ENCODE measurements at regions not wholly inside any gene's neighbourhood (a gene's known extent, or its start where the extent isn't known, plus 50 kb on each side); places are given as distances from the start of the nearest gene placed in this dataset.
"Not testable (repeated sequence)": the region's sequence is repeated elsewhere in the genome, so short reads cannot be mapped to it uniquely, and the experiment has no call there.

DNA sequence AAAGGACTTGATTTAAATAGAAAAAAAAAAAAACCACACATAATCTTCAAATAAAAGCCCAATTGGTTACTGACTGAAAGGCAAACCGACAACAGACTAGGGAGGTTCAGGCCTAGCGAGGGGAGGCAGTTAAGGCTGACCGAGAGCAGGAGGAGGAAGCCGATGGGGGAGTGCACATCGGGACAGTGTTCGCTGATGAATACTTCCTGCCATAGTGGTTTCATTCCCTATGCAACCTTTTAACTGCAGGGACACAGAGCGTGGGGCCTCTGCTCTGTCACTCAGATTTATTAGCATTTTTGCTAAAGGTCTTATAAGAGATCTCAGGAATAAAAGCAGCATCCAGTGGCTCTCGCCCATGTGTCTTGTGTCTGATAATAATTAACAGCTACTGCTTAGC, 343.2 kb upstream of the CHRNA7 start:
- TF ChIP-seq, protein P1, sequence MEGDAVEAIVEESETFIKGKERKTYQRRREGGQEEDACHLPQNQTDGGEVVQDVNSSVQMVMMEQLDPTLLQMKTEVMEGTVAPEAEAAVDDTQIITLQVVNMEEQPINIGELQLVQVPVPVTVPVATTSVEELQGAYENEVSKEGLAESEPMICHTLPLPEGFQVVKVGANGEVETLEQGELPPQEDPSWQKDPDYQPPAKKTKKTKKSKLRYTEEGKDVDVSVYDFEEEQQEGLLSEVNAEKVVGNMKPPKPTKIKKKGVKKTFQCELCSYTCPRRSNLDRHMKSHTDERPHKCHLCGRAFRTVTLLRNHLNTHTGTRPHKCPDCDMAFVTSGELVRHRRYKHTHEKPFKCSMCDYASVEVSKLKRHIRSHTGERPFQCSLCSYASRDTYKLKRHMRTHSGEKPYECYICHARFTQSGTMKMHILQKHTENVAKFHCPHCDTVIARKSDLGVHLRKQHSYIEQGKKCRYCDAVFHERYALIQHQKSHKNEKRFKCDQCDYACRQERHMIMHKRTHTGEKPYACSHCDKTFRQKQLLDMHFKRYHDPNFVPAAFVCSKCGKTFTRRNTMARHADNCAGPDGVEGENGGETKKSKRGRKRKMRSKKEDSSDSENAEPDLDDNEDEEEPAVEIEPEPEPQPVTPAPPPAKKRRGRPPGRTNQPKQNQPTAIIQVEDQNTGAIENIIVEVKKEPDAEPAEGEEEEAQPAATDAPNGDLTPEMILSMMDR (IDR thresholded peaks at IDR 0.05; ENCODE audit: extremely low read depth in 1 of 2, insufficient read depth in 1 of 2, low read depth in 1 of 2, low read length in 2 of 2), result not testable (repeated sequence)
- TF ChIP-seq POLR2AphosphoS5 (IDR thresholded peaks at IDR 0.05; ENCODE audit: insufficient read depth, low read depth, low read length); EZH2 (IDR thresholded peaks at IDR 0.05; ENCODE audit: borderline replicate concordance, low read depth, low read length, severe bottlenecking); FOS (IDR thresholded peaks at IDR 0.05; ENCODE audit: borderline replicate concordance, insufficient read depth, low read length); JUN (IDR thresholded peaks at IDR 0.05; ENCODE audit: borderline replicate concordance, insufficient read depth, insufficient read length, low read depth); POLR2A (IDR thresholded peaks at IDR 0.05; ENCODE audit: low read depth, low read length): not testable (repeated sequence)

All from endothelial cell of umbilical vein (primary cell).